D721Med (cell line): ENCODE measurements at regions not wholly inside any gene's neighbourhood (a gene's known extent, or its start where the extent isn't known, plus 50 kb on each side); places are given as distances from the start of the nearest gene placed in this dataset.

ENCODE experiments used
- DNase-seq: peaks from one replicate; pipeline ENCODE4 v3.0.0; 2011; ENCODE audit warnings: low spot score; ENCODE audit not compliant: insufficient read length
- FAIRE-seq: peaks from 2 replicates; lab custom pipeline; 2011; peaks lifted over from hg19 to GRCh38; lab: Jason Lieb, UNC
- TF ChIP-seq, protein P1 (sequence below): IDR thresholded peaks from 2 replicates; pipeline ENCODE4 v1.5.1; 2012; ENCODE audit warnings: mild to moderate bottlenecking, control low read depth; ENCODE audit not compliant: insufficient read depth; ENCODE audit errors: missing control alignments

DNA sequence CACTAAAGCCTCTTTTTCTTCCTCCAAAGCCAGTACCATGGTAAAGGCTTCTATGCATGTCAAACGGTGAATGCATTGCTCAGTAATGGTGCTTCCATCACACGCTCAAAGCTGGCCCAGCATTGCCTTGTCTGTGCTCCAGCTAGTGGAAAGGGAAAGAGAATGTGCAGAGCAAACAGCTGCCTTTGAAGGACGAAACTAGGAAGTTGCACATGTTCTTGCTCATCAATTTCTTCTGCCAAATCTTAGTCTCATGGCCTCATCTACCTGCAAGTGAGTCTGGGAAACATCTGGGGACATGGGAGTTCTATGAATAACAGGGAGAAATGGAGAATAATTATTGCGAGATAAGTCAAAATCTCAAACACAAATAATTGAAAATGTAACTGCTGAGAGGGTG is 216.5 kb upstream of the SSTR4 start:
- FAIRE-seq: no peak
- TF ChIP-seq, protein P1, sequence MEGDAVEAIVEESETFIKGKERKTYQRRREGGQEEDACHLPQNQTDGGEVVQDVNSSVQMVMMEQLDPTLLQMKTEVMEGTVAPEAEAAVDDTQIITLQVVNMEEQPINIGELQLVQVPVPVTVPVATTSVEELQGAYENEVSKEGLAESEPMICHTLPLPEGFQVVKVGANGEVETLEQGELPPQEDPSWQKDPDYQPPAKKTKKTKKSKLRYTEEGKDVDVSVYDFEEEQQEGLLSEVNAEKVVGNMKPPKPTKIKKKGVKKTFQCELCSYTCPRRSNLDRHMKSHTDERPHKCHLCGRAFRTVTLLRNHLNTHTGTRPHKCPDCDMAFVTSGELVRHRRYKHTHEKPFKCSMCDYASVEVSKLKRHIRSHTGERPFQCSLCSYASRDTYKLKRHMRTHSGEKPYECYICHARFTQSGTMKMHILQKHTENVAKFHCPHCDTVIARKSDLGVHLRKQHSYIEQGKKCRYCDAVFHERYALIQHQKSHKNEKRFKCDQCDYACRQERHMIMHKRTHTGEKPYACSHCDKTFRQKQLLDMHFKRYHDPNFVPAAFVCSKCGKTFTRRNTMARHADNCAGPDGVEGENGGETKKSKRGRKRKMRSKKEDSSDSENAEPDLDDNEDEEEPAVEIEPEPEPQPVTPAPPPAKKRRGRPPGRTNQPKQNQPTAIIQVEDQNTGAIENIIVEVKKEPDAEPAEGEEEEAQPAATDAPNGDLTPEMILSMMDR: no peak
- DNase-seq: no peak

DNA sequence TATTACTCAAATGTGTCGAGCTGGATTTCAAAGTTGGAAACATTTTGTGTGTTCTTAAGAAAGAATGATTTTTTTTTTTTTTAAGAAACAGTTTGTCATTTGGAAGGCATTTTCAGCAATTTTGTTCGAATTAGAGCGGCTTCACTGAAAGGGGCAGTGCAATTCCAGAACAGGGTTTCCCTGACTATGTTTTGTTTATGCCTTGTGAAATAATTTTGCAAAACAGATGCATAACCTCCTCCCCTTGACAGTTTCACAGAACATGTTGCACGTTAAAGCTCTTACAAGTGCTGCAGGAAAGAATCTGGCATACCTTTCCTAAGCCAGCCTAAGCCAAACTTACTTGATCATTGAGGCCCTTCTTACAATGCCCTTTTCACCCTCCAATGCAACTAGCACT is 216.0 kb upstream of the SSTR4 start:
- DNase-seq (no peak), FAIRE-seq (no peak)
- TF ChIP-seq, protein P1: no peak

DNA sequence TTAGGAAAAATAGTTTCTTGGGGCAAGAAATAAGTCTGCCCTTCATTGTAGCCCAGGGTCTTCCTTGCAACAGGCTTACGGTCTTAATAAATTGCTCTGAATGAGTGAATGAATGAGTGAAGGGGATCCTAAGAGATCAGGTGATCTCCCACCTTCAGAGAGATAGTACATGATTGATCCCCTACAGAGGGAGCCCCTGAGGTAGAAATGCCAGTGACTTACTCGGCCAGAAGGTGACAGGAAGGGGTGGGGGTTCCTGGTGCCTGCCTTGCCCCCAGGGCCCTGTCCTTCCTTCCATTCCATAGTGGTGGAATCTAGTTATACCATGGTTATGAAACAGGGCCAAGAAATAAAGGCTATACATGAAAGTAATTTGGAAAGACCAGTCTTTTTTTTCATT is 215.3 kb upstream of the SSTR4 start:
- TF ChIP-seq, protein P1: no peak
- FAIRE-seq (no peak), DNase-seq (no peak)

DNA sequence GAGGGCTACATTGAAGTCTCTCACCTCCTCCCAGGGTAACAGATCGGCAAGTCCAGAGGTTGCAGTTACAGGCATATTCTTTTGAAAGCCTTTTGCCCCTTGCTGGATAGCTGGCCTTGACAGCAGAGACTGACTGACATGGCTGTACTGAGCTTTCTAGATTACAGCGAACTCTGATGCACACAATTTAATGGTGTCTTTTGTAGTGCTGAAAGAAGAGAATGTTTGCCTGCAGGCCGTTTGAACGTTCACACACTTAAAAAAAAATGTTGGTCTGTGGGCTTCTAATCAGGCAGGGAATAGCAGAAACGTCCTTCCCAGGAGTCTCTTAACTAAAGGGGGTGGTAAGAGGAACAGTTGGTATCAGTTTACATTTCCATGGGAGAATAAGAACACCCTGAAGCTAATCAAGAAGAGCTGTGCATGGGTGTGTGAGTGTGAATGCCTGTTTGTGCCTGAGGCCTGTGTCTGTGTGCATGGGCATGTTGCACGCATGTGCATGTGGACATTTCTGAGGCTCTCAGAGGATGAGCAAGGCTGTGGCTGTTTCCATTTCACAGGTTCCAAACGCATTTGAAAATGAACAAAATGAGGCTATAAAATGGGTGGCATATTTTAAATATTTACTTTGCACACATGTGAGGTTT is 213.9 kb upstream of the SSTR4 start:
- no peak for FAIRE-seq
- TF ChIP-seq, protein P1: no peak
- DNase-seq: no peak

DNA sequence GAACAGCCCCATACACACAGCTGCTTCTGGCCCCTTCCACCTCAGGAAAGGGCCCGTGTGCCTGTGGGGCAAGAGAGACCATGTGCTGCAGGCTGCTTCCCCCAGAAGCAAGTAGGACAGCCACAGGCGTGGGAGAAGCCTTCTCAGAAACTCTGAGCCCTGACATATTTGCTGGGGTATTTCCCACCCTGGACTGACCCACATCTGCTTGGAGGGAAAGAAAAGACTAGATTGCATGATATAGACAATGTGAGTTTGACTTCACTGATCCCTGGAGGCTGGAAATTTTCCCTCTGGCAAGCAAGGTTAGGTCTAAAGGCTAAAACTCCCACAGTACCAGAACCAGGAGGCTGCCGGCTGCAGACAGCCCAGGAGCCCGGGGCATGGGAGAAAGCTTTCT is 213.3 kb upstream of the SSTR4 start:
- no peak for DNase-seq
- TF ChIP-seq, protein P1: no peak
- no peak for FAIRE-seq

DNA sequence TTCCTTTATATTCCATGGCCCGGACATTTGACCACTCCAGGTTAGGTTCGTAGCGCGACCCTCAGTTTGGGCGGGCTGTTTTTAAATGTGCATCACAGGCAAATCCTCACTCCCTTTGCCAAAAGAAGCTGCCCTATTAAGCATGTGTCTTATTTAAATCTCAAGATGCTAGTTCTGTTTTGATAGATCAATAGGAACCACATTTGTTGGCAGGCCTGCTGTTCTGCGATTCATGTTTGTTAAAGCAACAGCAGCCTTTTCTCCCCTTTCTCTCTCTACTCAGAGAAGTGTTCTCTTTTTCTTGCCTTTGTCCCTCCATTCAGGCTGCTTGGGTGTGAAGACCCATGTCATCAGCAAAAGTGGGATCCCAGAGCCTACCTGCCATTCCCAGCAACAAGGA is 212.0 kb upstream of the SSTR4 start:
- TF ChIP-seq, protein P1: no peak
- FAIRE-seq: no peak
- DNase-seq: no peak

DNA sequence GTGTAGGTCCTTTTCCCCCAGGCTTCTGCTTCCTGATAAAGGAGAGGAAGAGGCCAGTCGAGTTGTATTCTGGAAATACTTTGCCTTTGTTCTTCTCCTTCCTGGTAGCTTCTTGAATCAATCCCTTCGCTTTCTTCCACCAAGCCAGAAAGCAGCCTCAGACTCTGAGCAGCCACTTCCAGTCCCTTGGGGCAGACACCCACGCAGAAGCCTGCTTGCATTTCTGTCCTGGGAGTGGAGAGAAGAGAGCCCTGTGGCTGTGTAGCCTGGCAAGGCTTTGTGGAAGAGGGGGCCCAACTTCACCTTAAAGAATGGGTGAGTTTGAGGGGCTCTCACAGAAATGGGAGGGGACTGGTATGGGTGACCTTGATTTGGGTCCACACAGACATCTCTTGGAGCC is 211.0 kb upstream of the SSTR4 start:
- no peak for DNase-seq
- FAIRE-seq: no peak
- TF ChIP-seq, protein P1: no peak
